Mesodermal cell (in vitro differentiated cells): ENCODE measurements at regions not wholly inside any gene's neighbourhood (a gene's known extent, or its start where the extent isn't known, plus 50 kb on each side); places are given as distances from the start of the nearest gene placed in this dataset.

Experiments
- H3K27ac ChIP-seq: 2 replicates; pipeline ENCODE4 v1.7.0; 2013; ENCODE audit warnings: mild to moderate bottlenecking, low read depth, low read length, moderate library complexity; ENCODE audit not compliant: severe bottlenecking
- H3K36me3 ChIP-seq: 2 replicates; pipeline ENCODE4 v1.7.1; 2013; ENCODE audit warnings: mild to moderate bottlenecking, low read length, moderate library complexity; ENCODE audit not compliant: control insufficient read depth, insufficient read depth
- H3K4me1 ChIP-seq: one replicate; pipeline ENCODE4 v1.7.1; 2013; ENCODE audit warnings: mild to moderate bottlenecking, low read length; ENCODE audit not compliant: insufficient read depth, control insufficient read depth, poor library complexity, severe bottlenecking
- H3K4me3 ChIP-seq: 2 replicates; pipeline ENCODE4 v1.7.0; 2013; ENCODE audit warnings: low read length, control low read depth, mild to moderate bottlenecking; ENCODE audit not compliant: insufficient read depth, poor library complexity, severe bottlenecking; ENCODE audit errors: extremely low read depth
- H3K9me3 ChIP-seq: 2 replicates; pipeline ENCODE4 v1.7.1; 2013; ENCODE audit warnings: mild to moderate bottlenecking, low read length, moderate library complexity; ENCODE audit not compliant: control insufficient read depth
- WGBS, 2 experiments: methylation state at CpG; one replicate each; pipeline ENCODE4 v1.1.5; 2013; ENCODE audit warnings: missing lambda C conversion rate in 2 of 2; ENCODE audit not compliant: insufficient coverage in 2 of 2; 5-methylcytosine and 5-hydroxymethylcytosine counted together

- no peaks in the 10 kb centered on the region for H3K4me1 ChIP-seq
- peaks cover 4% of the 10 kb centered on the region for H3K9me3 ChIP-seq
- H3K4me3 ChIP-seq = no peak overlapping the region
- H3K27ac ChIP-seq = no peak overlapping the region
- no peaks in the 10 kb centered on the region for H3K36me3 ChIP-seq
- no CpG with 5 or more reads among the region's 5 CpGs for WGBS, 2 experiments
Measured at GRCh38 chr2:83063511-83063910, 1395.6 kb downstream of the SUCLG1 start.

- no peaks in the 10 kb centered on the region for H3K4me1 ChIP-seq
- no peaks in the 10 kb centered on the region for H3K36me3 ChIP-seq
- H3K9me3 ChIP-seq = peaks cover 10% of the 10 kb centered on the region
- 57% methylated on average over 1 of the region's 2 CpGs; no CpG with 5 or more reads in 1 of the 2 experiments for WGBS, 2 experiments
- H3K4me3 ChIP-seq = no peak overlapping the region
- no peak overlapping the region for H3K27ac ChIP-seq
Measured at GRCh38 chr2:83058683-83059082, 1400.4 kb downstream of the SUCLG1 start.

- Histone ChIP-seq H3K4me1 (peaks cover 3% of the 10 kb centered on the region), H3K36me3 (no peaks in the 10 kb centered on the region), H3K27ac (no peak overlapping the region), H3K9me3 (peaks cover 10% of the 10 kb centered on the region), H3K4me3 (no peak overlapping the region)
- no CpG with 5 or more reads among the region's 1 CpG for WGBS, 2 experiments
Measured at GRCh38 chr2:83055376-83056010, 1403.6 kb downstream of the SUCLG1 start.

GRCh38 chr2:83054751-83055150 is 1404.3 kb downstream of the SUCLG1 start:
- peaks cover 3% of the 10 kb centered on the region for H3K4me1 ChIP-seq
- H3K4me3 ChIP-seq = no peak overlapping the region
- H3K27ac ChIP-seq = no peak overlapping the region
- peaks cover 10% of the 10 kb centered on the region for H3K9me3 ChIP-seq
- WGBS, 2 experiments = no CpG with 5 or more reads among the region's 2 CpGs
- H3K36me3 ChIP-seq = no peaks in the 10 kb centered on the region

- Histone ChIP-seq H3K4me3 (no peak overlapping the region), H3K27ac (peak overlapping the region; percentile 6), H3K4me1 (peaks cover 3% of the 10 kb centered on the region), H3K9me3 (no peaks in the 10 kb centered on the region), H3K36me3 (no peaks in the 10 kb centered on the region)
- 85 to 90% methylated on average over 3 to 5 of the region's 6 CpGs for WGBS, 2 experiments
Measured at GRCh38 chr2:83051538-83052170, 1407.4 kb downstream of the SUCLG1 start.

GRCh38 chr2:83042053-83042452 is 1417.0 kb downstream of the SUCLG1 start:
- no peaks in the 10 kb centered on the region for H3K9me3 ChIP-seq
- H3K4me1 ChIP-seq = no peaks in the 10 kb centered on the region
- H3K4me3 ChIP-seq = no peak overlapping the region
- no peak overlapping the region for H3K27ac ChIP-seq
- H3K36me3 ChIP-seq = no peaks in the 10 kb centered on the region
- WGBS, 2 experiments = no CpG with 5 or more reads among the region's 1 CpG

DNA sequence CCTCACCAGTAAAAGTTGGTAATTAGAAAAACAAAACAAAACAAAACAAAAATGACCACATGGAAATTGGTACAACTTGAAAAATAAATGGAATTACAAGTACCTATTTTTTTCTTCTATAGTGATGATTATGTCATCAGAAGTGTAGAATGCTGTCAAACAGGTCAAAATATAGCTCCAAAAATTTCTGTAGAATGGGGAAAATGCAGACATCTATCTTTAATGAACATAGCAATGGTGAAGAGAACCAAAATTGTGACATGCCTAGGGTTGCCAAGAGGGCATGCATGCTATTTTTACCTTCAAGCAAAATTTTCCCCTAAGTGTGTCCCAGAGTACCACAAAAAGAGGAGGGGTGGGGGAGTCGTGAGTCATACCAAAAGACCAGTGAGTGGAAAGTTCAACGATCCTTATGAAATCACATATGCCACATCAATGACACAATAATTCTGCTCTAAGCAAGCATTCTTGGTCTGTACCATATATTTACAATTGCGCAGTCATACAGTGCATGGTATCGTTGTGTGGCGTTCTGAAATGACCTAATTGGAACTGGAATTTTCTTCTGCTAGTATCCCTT is 1436.4 kb downstream of the SUCLG1 start:
- H3K4me1 ChIP-seq = no peaks in the 10 kb centered on the region
- H3K4me3 ChIP-seq = no peak overlapping the region
- H3K27ac ChIP-seq = no peak overlapping the region
- WGBS, 2 experiments = no CpG with 5 or more reads among the region's 5 CpGs
- no peaks in the 10 kb centered on the region for H3K9me3 ChIP-seq
- no peaks in the 10 kb centered on the region for H3K36me3 ChIP-seq

DNA sequence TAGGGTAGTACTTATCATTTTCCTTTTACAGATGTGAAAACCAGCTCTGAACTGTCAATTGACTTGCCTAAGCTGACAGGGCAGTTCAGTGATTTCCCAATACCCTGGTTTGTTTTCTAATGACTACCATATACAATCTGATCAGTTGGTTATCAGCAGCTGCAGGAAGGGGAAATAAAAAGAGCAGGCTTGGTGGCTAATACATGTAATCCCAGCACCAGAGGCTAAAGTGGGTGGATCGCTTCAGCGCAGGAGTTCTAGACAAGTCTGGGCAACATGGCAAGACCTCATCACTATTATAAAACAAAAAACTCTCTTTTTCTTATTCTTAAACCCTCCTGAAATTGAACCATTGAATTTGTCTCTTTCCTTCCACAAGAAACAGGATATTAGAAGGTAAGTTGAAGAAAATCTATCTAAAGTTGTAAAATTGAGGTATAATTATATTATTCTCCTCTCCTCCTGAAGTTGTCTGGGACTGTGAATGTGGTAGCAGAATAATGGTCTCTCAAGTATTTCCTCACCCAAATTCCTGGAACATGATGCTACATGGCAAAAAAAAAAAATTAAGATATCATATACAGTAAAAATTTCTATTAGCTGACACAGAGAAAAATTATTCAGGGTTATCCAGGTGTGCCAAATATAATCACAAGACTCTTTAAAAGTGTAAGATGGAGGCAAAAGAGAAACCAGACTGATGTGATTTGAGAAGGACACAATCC is 1441.6 kb downstream of the SUCLG1 start:
- Histone ChIP-seq H3K4me3 (no peak overlapping the region), H3K36me3 (no peaks in the 10 kb centered on the region), H3K4me1 (no peaks in the 10 kb centered on the region), H3K27ac (no peak overlapping the region), H3K9me3 (no peaks in the 10 kb centered on the region)
- WGBS, 2 experiments = no CpG with 5 or more reads among the region's 2 CpGs

DNA sequence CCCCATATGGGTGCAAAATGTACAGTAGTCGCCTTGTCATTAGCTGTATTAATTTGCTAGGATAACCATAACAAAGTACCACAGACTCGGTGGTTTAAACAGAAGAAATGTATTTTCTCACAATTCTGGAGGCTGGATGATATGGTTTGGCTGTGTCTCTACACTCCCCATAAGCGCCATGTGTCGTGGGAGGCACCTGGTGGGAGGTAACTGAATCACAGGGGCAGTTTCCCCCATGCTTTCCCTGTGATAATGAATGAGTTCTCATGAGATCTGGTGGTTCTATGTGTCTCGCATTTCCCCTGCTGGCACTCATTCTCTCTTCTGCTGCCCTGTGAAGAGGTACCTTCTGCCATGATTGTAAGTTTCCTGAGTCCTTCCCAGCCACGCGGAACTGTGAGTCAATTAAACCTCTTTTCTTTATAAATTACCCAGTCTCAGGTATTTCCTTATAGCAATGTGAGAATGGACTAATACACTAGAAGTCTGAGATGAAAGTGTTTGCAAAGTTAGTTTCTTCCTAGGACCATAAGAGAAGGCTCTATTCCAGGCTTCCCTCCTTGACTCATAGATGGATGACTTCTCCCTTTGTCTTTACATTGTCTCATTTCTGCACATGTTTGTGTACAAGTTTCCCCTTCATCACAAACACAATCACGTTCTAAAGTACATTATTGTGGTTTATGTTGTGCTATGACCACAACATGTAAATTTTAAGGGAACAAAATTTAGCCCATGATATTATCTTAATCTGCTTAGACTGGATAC is 1442.6 kb downstream of the SUCLG1 start:
- Histone ChIP-seq H3K36me3 (no peaks in the 10 kb centered on the region), H3K4me1 (no peaks in the 10 kb centered on the region), H3K27ac (no peak overlapping the region), H3K9me3 (no peaks in the 10 kb centered on the region), H3K4me3 (no peak overlapping the region)
- 83% methylated on average over 5 of the region's 8 CpGs; no CpG with 5 or more reads in 1 of the 2 experiments for WGBS, 2 experiments

GRCh38 chr2:83015900-83016299 is 1443.2 kb downstream of the SUCLG1 start:
- H3K9me3 ChIP-seq = no peaks in the 10 kb centered on the region
- H3K4me1 ChIP-seq = no peaks in the 10 kb centered on the region
- no peaks in the 10 kb centered on the region for H3K36me3 ChIP-seq
- WGBS, 2 experiments = no CpG with 5 or more reads among the region's 1 CpG
- no peak overlapping the region for H3K4me3 ChIP-seq
- H3K27ac ChIP-seq = no peak overlapping the region
